H1 (cell line): ENCODE measurements at regions not wholly inside any gene's neighbourhood (a gene's known extent, or its start where the extent isn't known, plus 50 kb on each side); places are given as distances from the start of the nearest gene placed in this dataset.

Experiments used
- CTCF ChIA-PET: fragments of 300-600 bp; sonication (Branson Sonifier 250); formaldehyde crosslinking; loops from one replicate; lab custom pipeline; 2021; ENCODE audit not compliant: partially characterized antibody; lab: Charles Lee
- POLR2A ChIA-PET: fragments of 300-600 bp; sonication (Branson Sonifier 250); formaldehyde crosslinking; loops from one replicate; lab custom pipeline; 2021; ENCODE audit warnings: inconsistent platforms; ENCODE audit not compliant: partially characterized antibody; lab: Charles Lee
- DNase-seq, 2 experiments: peaks; one replicate each; pipeline versions ENCODE4 v3.0.0 to v3.0.0-alpha.2; 2010 to 2022; ENCODE audit warnings: low spot score in 2 of 2, low read depth in 1 of 2, mixed read lengths in 1 of 2
- FAIRE-seq: peaks from 2 replicates; lab custom pipeline; 2011; peaks lifted over from hg19 to GRCh38; lab: Jason Lieb, UNC
- H2AFZ ChIP-seq: 2 replicates; pipeline ENCODE4 v1.8.1; 2012; ENCODE audit warnings: low read length, inconsistent platforms
- H2AK5ac ChIP-seq: 2 replicates; pipeline ENCODE4 v1.6.1; 2013; ENCODE audit warnings: low read depth, low read length
- H2BK120ac ChIP-seq: replicated peaks from 2 replicates; pipeline ENCODE3; 2013; ENCODE audit warnings: low read depth, low read length, inconsistent platforms
- H2BK12ac ChIP-seq: 2 replicates; pipeline ENCODE4 v1.6.1; 2013; ENCODE audit warnings: low read depth, low read length
- H2BK15ac ChIP-seq: 2 replicates; pipeline ENCODE4 v1.6.1; 2013; ENCODE audit warnings: low read length
- H2BK20ac ChIP-seq: 2 replicates; pipeline ENCODE4 v1.6.1; 2013; ENCODE audit warnings: low read length
- H2BK5ac ChIP-seq: 2 replicates; pipeline ENCODE4 v1.6.1; 2013; ENCODE audit warnings: low read depth, low read length
- H3K14ac ChIP-seq: 2 replicates; pipeline ENCODE4 v1.6.1; 2013; ENCODE audit warnings: inconsistent platforms; ENCODE audit not compliant: insufficient read length
- H3K18ac ChIP-seq: 2 replicates; pipeline ENCODE4 v1.6.1; 2013; ENCODE audit warnings: low read length; ENCODE audit errors: extremely low read depth
- H3K23ac ChIP-seq: 2 replicates; pipeline ENCODE4 v1.6.1; 2013; ENCODE audit warnings: inconsistent platforms; ENCODE audit not compliant: insufficient read length
- H3K23me2 ChIP-seq: 2 replicates; pipeline ENCODE4 v1.6.1; 2013; ENCODE audit warnings: low read depth, low read length
- H3K27ac ChIP-seq: 2 replicates; pipeline ENCODE4 v1.6.1; 2011; ENCODE audit warnings: low read depth, low read length, inconsistent platforms
- H3K27me3 ChIP-seq, 4 experiments: replicated peaks in 1 of 4; 1 replicate in 1 of 4; 2 replicates in 3 of 4; pipeline versions ENCODE4 v1.6.1 to v1.8.1; 2011 to 2013; ENCODE audit warnings: low read length in 3 of 4, mild to moderate bottlenecking in 3 of 4, inconsistent platforms in 2 of 4, mixed read lengths in 2 of 4, moderate library complexity in 1 of 4; ENCODE audit not compliant: control insufficient read depth in 3 of 4, insufficient read depth in 3 of 4; ENCODE audit errors: extremely low read depth in 1 of 4
- H3K36me3 ChIP-seq, 4 experiments: 2 replicates each; pipeline versions ENCODE4 v1.6.1 to v1.8.1; 2011 to 2013; ENCODE audit warnings: mild to moderate bottlenecking in 4 of 4, low read length in 3 of 4, moderate library complexity in 2 of 4, control low read depth in 1 of 4, inconsistent platforms in 1 of 4; ENCODE audit not compliant: insufficient read depth in 4 of 4, control insufficient read depth in 2 of 4
- H3K4ac ChIP-seq: replicated peaks from 2 replicates; pipeline ENCODE3; 2013; ENCODE audit warnings: low read length, low read depth, mixed read lengths, inconsistent platforms; ENCODE audit not compliant: insufficient read length
- H3K4me1 ChIP-seq, 4 experiments: replicated peaks in 1 of 4; 1 replicate in 1 of 4; 2 replicates in 3 of 4; pipeline versions ENCODE4 v1.6.1 to v1.8.1; 2011 to 2013; ENCODE audit warnings: low read length in 3 of 4, inconsistent platforms in 2 of 4, mixed read lengths in 1 of 4; ENCODE audit not compliant: insufficient read depth in 4 of 4, control insufficient read depth in 3 of 4
- H3K4me2 ChIP-seq, 2 experiments: 2 replicates each; pipeline versions ENCODE4 v1.6.1 to v1.8.1; 2011 to 2013; ENCODE audit warnings: low read depth in 2 of 2, low read length in 2 of 2, control low read depth in 1 of 2, inconsistent platforms in 1 of 2, mild to moderate bottlenecking in 1 of 2; ENCODE audit not compliant: insufficient read depth in 1 of 2
- H3K4me3 ChIP-seq, 4 experiments: fragments of 200-600, 300-600 bp in 1 of 4; sonication (generic), shearing (Covaris generic), sonication (Bioruptor Twin) in 1 of 4; 2 replicates each; pipeline versions ENCODE4 v1.5.1 to v1.8.1; 2011 to 2016; ENCODE audit warnings: low read length in 4 of 4, low read depth in 3 of 4, control low read depth in 2 of 4, inconsistent platforms in 2 of 4, mild to moderate bottlenecking in 2 of 4, mixed read lengths in 1 of 4, moderate library complexity in 1 of 4; ENCODE audit not compliant: insufficient read depth in 2 of 4; ENCODE audit errors: extremely low read depth in 1 of 4
- H3K56ac ChIP-seq: replicated peaks from 2 replicates; pipeline ENCODE3; 2013; ENCODE audit warnings: low read depth, mild to moderate bottlenecking, mixed read lengths, low read length, inconsistent platforms; ENCODE audit not compliant: insufficient read length
- H3K79me1 ChIP-seq: 2 replicates; pipeline ENCODE4 v1.6.1; 2013; ENCODE audit warnings: low read depth, low read length, control low read depth
- H3K79me2 ChIP-seq, 2 experiments: 2 replicates each; pipeline versions ENCODE4 v1.6.1 to v1.8.1; 2012 to 2013; ENCODE audit warnings: low read length in 2 of 2, mild to moderate bottlenecking in 2 of 2, inconsistent platforms in 1 of 2; ENCODE audit not compliant: insufficient read depth in 2 of 2, control insufficient read depth in 1 of 2
- H3K9ac ChIP-seq, 4 experiments: replicated peaks in 1 of 4; 1 replicate in 1 of 4; 2 replicates in 3 of 4; pipeline versions ENCODE4 v1.6.1 to v1.8.1; 2011 to 2013; ENCODE audit warnings: low read depth in 3 of 4, low read length in 3 of 4, control low read depth in 2 of 4, mild to moderate bottlenecking in 2 of 4, moderate library complexity in 2 of 4, inconsistent platforms in 1 of 4; ENCODE audit errors: extremely low read depth in 1 of 4
- H3K9me3 ChIP-seq, 2 experiments: 2 replicates each; pipeline versions ENCODE4 v1.6.1 to v1.8.1; 2012 to 2013; ENCODE audit warnings: mild to moderate bottlenecking in 2 of 2, moderate library complexity in 2 of 2, control low read depth in 1 of 2, inconsistent platforms in 1 of 2, low read depth in 1 of 2, low read length in 1 of 2, mixed read lengths in 1 of 2; ENCODE audit not compliant: insufficient read depth in 2 of 2
- H4K20me1 ChIP-seq, 2 experiments: replicated peaks in 1 of 2; 2 replicates each; pipeline versions ENCODE3 to v1.8.1; 2011 to 2013; ENCODE audit warnings: inconsistent platforms in 2 of 2, low read length in 2 of 2, mild to moderate bottlenecking in 1 of 2; ENCODE audit not compliant: insufficient read depth in 2 of 2, control insufficient read depth in 1 of 2
- H4K5ac ChIP-seq: 2 replicates; pipeline ENCODE4 v1.6.1; 2013; ENCODE audit warnings: low read length, low read depth, mixed read lengths, inconsistent platforms; ENCODE audit not compliant: insufficient read length
- H4K8ac ChIP-seq: 2 replicates; pipeline ENCODE4 v1.8.0; 2013; ENCODE audit warnings: mild to moderate bottlenecking, moderate library complexity, low read length, inconsistent platforms; ENCODE audit not compliant: insufficient read depth; ENCODE audit errors: extremely low read depth
- H4K91ac ChIP-seq: replicated peaks from 2 replicates; pipeline ENCODE3; 2013; ENCODE audit warnings: low read length, mixed read lengths, inconsistent platforms; ENCODE audit not compliant: insufficient read length
- RAD21 ChIP-seq, 2 experiments: IDR thresholded peaks in 1 of 2; conservative IDR thresholded peaks in 1 of 2; 2 replicates each; pipeline ENCODE4 v1.6.1; 2011; ENCODE audit warnings: low read depth in 2 of 2, low read length in 2 of 2, improper control_type of control experiment in 1 of 2, inconsistent platforms in 1 of 2, mild to moderate bottlenecking in 1 of 2, moderate library complexity in 1 of 2
- TAF1 ChIP-seq: IDR thresholded peaks from 2 replicates; pipeline ENCODE4 v1.6.1; 2011; ENCODE audit warnings: mild to moderate bottlenecking, low read depth, low read length

DNA sequence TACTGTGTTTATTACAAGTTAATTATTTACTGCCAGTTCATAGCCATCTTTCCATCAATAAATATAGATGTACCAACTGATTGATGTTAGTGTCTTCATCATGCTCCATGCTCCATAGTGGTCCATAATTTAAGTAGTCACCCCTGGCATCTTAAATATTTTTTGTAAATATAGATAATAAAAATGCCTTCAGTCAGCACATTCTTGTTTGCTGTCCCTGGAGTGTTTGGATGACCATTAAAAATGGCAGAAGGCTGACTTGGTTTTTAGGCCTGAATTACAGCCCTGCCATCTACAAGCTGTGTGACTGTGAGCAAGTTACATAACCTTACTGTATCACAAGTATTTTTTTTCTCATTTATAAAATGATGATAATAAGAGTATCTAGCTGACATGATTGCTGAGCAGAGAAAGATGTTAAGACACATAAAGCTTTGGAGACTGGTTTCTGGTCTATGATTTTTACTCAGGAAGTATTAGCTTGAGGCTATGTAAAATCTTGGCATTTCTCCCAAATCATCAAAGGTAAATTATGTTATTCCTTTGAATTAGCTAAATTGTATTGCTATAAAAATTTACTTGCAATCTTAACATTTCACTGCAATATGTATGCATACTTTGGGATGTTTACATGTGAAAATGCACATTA, 427.2 kb downstream of the USP25 start:
- H4K91ac ChIP-seq = no peak overlapping the region
- H3K9me3 ChIP-seq = no peaks in the 10 kb centered on the region
- no peak overlapping the region for H2BK5ac ChIP-seq
- no peak overlapping the region for H3K56ac ChIP-seq
- H3K4me1 ChIP-seq = peaks cover 0 to 2% (median 0%) of the 10 kb centered on the region in 4 experiments; a peak in 2 of 7 replicates
- H4K8ac ChIP-seq = no peak overlapping the region
- H2BK120ac ChIP-seq = no peak overlapping the region
- no peak for FAIRE-seq
- no peak overlapping the region for H3K18ac ChIP-seq
- H3K4ac ChIP-seq = no peak overlapping the region
- H2BK20ac ChIP-seq = no peak overlapping the region
- H2BK15ac ChIP-seq = no peak overlapping the region
- no peak overlapping the region for H3K4me2 ChIP-seq
- H3K36me3 ChIP-seq = no peaks in the 10 kb centered on the region
- no peak overlapping the region for H3K27ac ChIP-seq
- no peak overlapping the region for H2AFZ ChIP-seq
- no peak overlapping the region for H3K9ac ChIP-seq
- H3K14ac ChIP-seq = no peak overlapping the region
- H4K5ac ChIP-seq = no peak overlapping the region
- CTCF ChIA-PET = interaction anchor here (0.6 to 1.7 kb wide), 2 partner anchors 8 to 330 kb away, joined by 3 to 5 read pairs; no protein-coding TSS in a partner anchor
- H3K79me1 ChIP-seq = no peaks in the 10 kb centered on the region
- POLR2A ChIA-PET = no interaction called here
- no peaks in the 10 kb centered on the region for H4K20me1 ChIP-seq
- H2BK12ac ChIP-seq = no peak overlapping the region
- no peak overlapping the region for H3K23ac ChIP-seq
- no peak overlapping the region for H3K4me3 ChIP-seq
- H2AK5ac ChIP-seq = no peak overlapping the region
- no peaks in the 10 kb centered on the region for H3K23me2 ChIP-seq
- no peaks in the 10 kb centered on the region for H3K27me3 ChIP-seq
- H3K79me2 ChIP-seq = no peaks in the 10 kb centered on the region
- DNase-seq = no peak
- no peak for TF ChIP-seq RAD21 (IDR thresholded peaks at IDR 0.05 in 1 of 2, conservative IDR thresholded peaks at IDR 0.05 in 1 of 2; ENCODE audit: low read depth in 2 of 2, low read length in 2 of 2)
- TF ChIP-seq TAF1 = no peak
